Tibial nerve (tissue), 3 donors: ENCODE measurements at regions not wholly inside any gene's neighbourhood (a gene's known extent, or its start where the extent isn't known, plus 50 kb on each side); places are given as distances from the start of the nearest gene placed in this dataset.

ENCODE experiments used
- CTCF ChIP-seq, 5 experiments: fragments of 200-600 bp in 3 of 5; fragments of 450-650 bp in 2 of 5; sonication (generic) in 3 of 5; IDR thresholded peaks; one replicate each; pipeline ENCODE4 v1.5.1; 2016 to 2019; ENCODE audit warnings: antibody characterized with exemption in 5 of 5, mild to moderate bottlenecking in 3 of 5, moderate library complexity in 2 of 5
- POLR2A ChIP-seq, 2 donors: fragments of 450-650 bp; IDR thresholded peaks; one replicate each; pipeline ENCODE4 v1.6.1; 2017; ENCODE audit warnings: antibody characterized with exemption in 2 of 2, mild to moderate bottlenecking in 2 of 2, moderate library complexity in 2 of 2

- TF ChIP-seq POLR2A (IDR thresholded peaks at IDR 0.05) (no peak), CTCF (IDR thresholded peaks at IDR 0.05) (no peak)
These were observed 133.2 kb upstream of the COL8A1 start for GRCh38 chr3:99505200-99505599.
